ENCODE measurements at regions not wholly inside any gene's neighbourhood (a gene's known extent, or its start where the extent isn't known, plus 50 kb on each side); places are given as distances from the start of the nearest gene placed in this dataset.

DNA sequence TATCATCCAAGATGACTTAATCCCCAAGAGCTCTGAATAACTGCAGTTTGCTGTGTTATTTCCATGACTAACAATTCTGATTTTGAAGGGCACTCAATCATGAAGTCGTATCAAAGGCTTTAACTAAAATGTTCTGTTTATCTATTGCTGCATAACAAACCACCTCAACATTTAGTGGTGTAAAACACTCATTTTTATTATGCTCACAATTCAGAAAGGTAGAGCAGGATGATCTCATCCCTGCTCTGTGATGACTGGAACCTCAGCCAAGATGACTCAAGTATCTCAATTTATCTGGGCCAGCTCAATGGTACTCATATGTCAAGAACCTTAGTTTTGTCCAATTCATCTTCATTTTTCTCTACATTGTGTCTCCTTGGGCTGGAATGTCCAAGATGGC, 451.1 kb downstream of the PPARGC1A start:
- TF ChIP-seq CTCF (IDR thresholded peaks at IDR 0.05) (no peak), POLR2AphosphoS5 (IDR thresholded peaks at IDR 0.05) (no peak), POLR2A (IDR thresholded peaks at IDR 0.05) (no peak), EP300 (IDR thresholded peaks at IDR 0.05) (no peak)
